Chondrocyte (in vitro differentiated cells): ENCODE measurements at regions not wholly inside any gene's neighbourhood (a gene's known extent, or its start where the extent isn't known, plus 50 kb on each side); places are given as distances from the start of the nearest gene placed in this dataset.

Experiments
- DNase-seq: peaks from one replicate; pipeline ENCODE4 v3.0.0; 2021; ENCODE audit warnings: mixed read lengths, low spot score
- H3K27ac Mint-ChIP-seq: one replicate; pipeline ENCODE4 v1.8.0; 2021; ENCODE audit warnings: mild to moderate bottlenecking, moderate library complexity, mixed read lengths; ENCODE audit not compliant: unreplicated experiment
- H3K27me3 Mint-ChIP-seq: 2 replicates; pipeline ENCODE4 v1.8.0; 2021; ENCODE audit warnings: low read depth, mixed read lengths
- H3K36me3 Mint-ChIP-seq: 2 replicates; pipeline ENCODE4 v1.8.0; 2021; ENCODE audit warnings: low read depth, mixed read lengths
- H3K4me1 Mint-ChIP-seq: 2 replicates; pipeline ENCODE4 v1.8.0; 2021; ENCODE audit warnings: low read depth, mild to moderate bottlenecking, mixed read lengths
- H3K4me3 Mint-ChIP-seq: one replicate; pipeline ENCODE4 v1.8.0; 2021; ENCODE audit warnings: mild to moderate bottlenecking, moderate library complexity, mixed read lengths; ENCODE audit not compliant: unreplicated experiment
- H3K9me3 Mint-ChIP-seq: 2 replicates; pipeline ENCODE4 v1.8.0; 2021; ENCODE audit warnings: low read depth, mixed read lengths
- TF ChIP-seq, protein P1 (sequence below): fragments of 200-600 bp; sonication (generic); IDR thresholded peaks from 2 replicates; pipeline ENCODE4 v1.5.0; 2021; ENCODE audit warnings: antibody characterized with exemption, mild to moderate bottlenecking, moderate library complexity

DNA sequence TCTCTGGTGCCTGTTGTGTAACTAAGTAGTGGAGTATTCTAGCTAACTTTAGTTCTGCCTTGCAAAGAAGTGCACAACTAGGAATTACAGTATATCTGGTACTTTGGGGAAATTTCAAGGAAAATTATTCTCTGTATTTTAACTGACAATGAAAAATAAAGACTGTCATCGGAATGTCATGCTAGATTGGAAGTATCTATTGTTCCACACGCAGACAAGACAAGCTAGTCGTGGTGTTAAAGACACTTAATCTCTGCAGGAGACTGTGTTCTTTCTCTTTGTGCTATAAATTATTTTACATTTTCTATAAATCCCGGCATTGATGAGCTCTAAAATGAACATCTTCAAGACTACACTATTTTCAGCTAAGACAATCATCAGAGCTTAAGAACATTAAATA is 1068.8 kb upstream of the ADGRL4 start:
- TF ChIP-seq, protein P1, sequence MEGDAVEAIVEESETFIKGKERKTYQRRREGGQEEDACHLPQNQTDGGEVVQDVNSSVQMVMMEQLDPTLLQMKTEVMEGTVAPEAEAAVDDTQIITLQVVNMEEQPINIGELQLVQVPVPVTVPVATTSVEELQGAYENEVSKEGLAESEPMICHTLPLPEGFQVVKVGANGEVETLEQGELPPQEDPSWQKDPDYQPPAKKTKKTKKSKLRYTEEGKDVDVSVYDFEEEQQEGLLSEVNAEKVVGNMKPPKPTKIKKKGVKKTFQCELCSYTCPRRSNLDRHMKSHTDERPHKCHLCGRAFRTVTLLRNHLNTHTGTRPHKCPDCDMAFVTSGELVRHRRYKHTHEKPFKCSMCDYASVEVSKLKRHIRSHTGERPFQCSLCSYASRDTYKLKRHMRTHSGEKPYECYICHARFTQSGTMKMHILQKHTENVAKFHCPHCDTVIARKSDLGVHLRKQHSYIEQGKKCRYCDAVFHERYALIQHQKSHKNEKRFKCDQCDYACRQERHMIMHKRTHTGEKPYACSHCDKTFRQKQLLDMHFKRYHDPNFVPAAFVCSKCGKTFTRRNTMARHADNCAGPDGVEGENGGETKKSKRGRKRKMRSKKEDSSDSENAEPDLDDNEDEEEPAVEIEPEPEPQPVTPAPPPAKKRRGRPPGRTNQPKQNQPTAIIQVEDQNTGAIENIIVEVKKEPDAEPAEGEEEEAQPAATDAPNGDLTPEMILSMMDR: no peak
- Mint-ChIP-seq H3K4me1 (no peaks in the 10 kb centered on the region), H3K36me3 (no peaks in the 10 kb centered on the region), H3K4me3 (no peak overlapping the region), H3K27ac (no peak overlapping the region), H3K9me3 (no peaks in the 10 kb centered on the region), H3K27me3 (no peaks in the 10 kb centered on the region)
- DNase-seq: no peak

DNA sequence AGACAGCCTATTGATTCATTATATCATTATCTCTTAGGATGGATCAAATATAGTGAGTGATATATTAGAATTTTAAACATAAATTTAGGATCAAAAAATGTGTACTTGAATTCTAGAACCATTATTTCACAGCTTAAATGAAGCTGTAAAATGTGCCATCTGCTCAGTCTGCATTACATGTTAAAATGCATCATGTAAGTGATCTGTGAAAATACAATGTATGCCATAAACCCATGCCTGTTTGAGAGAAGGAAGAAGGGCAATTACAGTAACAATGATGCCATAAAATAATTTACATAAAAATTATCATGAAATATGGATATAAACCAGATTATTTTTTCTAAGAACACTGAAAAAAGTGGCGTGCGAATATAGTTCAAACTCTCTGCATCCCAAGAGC is 1066.0 kb upstream of the ADGRL4 start:
- Mint-ChIP-seq H3K4me1 (no peaks in the 10 kb centered on the region), H3K9me3 (no peaks in the 10 kb centered on the region), H3K27me3 (no peaks in the 10 kb centered on the region), H3K4me3 (no peak overlapping the region), H3K27ac (no peak overlapping the region), H3K36me3 (no peaks in the 10 kb centered on the region)
- TF ChIP-seq, protein P1: no peak
- DNase-seq: no peak

DNA sequence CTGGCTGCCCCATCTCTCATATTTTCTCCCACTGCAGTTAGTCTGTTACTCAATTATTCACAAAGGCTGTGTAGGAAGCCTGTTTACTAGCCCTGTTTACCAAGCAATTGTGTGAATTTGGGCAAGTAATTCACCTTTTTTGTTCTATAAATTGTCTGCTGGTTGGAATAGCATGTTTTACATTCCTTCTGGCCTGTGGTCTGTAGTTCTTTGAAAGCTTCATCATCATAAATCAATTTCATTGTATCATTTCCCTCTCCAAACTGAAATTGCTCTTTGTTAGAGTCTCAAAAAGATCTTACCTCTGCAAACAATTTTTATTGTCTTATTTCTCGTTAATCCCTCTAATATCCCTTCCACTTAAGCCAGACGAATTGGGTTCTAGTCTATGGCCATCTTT is 1059.5 kb upstream of the ADGRL4 start:
- Mint-ChIP-seq H3K27ac (no peak overlapping the region), H3K4me3 (no peak overlapping the region), H3K4me1 (no peaks in the 10 kb centered on the region), H3K9me3 (no peaks in the 10 kb centered on the region), H3K36me3 (no peaks in the 10 kb centered on the region), H3K27me3 (no peaks in the 10 kb centered on the region)
- DNase-seq: no peak
- TF ChIP-seq, protein P1: no peak

DNA sequence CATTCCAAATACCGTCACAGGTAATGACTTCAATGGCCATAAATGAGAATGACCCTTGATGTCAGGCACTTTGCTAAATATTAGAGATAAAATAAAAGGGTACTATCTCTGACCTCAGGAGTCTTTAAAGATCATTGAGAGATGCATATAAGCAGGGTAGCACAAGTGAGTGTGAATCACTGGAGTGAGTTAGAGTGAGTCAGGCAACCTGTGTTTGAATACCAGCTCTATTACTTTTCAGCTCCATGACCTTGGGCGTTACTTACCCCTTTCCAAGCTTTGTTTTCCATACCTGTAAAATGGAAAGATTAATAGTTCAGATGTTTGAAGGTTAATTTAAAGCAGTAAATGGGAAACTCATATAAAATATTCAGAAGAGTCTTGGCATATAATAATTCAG is 1058.0 kb upstream of the ADGRL4 start:
- Mint-ChIP-seq H3K9me3 (no peaks in the 10 kb centered on the region), H3K36me3 (no peaks in the 10 kb centered on the region), H3K4me1 (no peaks in the 10 kb centered on the region), H3K27me3 (no peaks in the 10 kb centered on the region), H3K27ac (no peak overlapping the region), H3K4me3 (no peak overlapping the region)
- TF ChIP-seq, protein P1: no peak
- DNase-seq: no peak

DNA sequence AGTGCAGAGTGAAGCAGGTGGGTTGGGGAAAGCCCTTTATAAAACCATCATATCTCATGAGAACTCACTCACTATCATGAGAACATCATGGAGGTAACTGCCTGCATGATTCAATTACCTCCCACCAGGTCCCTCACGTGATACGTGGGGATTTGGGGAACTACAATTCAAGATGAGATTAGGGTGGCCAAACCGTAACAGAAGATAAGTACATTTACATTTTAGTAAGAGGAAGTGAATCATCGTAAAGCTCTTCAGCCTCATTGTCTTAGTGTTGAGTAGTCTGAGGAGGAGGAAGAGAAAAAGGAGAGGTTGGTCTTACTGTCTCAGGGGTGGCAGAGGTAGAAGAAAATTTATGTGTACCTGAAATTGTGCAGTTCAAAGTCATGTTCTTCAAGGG is 1053.4 kb upstream of the ADGRL4 start:
- Mint-ChIP-seq H3K27ac (no peak overlapping the region), H3K9me3 (no peaks in the 10 kb centered on the region), H3K27me3 (no peaks in the 10 kb centered on the region), H3K4me1 (no peaks in the 10 kb centered on the region), H3K4me3 (no peak overlapping the region), H3K36me3 (no peaks in the 10 kb centered on the region)
- DNase-seq: no peak
- TF ChIP-seq, protein P1: no peak
